IPS-15b (cell line): ENCODE measurements at regions not wholly inside any gene's neighbourhood (a gene's known extent, or its start where the extent isn't known, plus 50 kb on each side); places are given as distances from the start of the nearest gene placed in this dataset.

Source experiments
- H3K27me3 ChIP-seq: one replicate; pipeline ENCODE4 v1.6.1; 2013; ENCODE audit warnings: low read length; ENCODE audit not compliant: control insufficient read depth, insufficient read depth
- H3K36me3 ChIP-seq: one replicate; pipeline ENCODE4 v1.6.1; 2013; ENCODE audit warnings: low read length; ENCODE audit not compliant: control insufficient read depth, insufficient read depth
- H3K4me1 ChIP-seq: one replicate; pipeline ENCODE4 v1.6.1; 2013; ENCODE audit warnings: mild to moderate bottlenecking, low read length; ENCODE audit not compliant: control insufficient read depth, insufficient read depth
- H3K4me3 ChIP-seq: one replicate; pipeline ENCODE4 v1.5.1; 2013; ENCODE audit warnings: low read depth, low read length
- H3K9ac ChIP-seq: one replicate; pipeline ENCODE4 v1.6.1; 2013; ENCODE audit warnings: low read depth, mild to moderate bottlenecking, low read length
- H3K9me3 ChIP-seq: one replicate; pipeline ENCODE4 v1.6.1; 2013; ENCODE audit warnings: mild to moderate bottlenecking, low read length; ENCODE audit not compliant: control insufficient read depth, insufficient read depth

DNA sequence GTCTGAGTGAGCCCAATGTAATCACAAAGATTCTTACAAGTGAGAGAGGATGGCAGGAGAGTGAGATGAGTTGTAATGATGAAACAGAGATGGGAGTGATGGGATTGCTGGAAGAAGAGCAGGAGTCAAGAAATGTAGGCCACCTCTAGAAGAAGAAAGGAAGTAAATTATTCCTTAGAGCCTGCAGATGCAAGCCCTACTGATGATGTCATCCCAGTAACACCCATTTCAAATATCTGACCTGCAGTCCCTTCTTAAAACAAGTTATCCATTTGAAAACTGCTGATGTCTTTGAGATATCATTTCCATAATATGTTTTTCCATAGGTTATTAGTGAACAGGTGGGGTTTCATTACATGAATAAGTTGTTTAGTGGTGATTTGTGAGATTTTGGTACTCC is 888.0 kb upstream of the SLC39A10 start:
- H3K4me3 ChIP-seq = no peak overlapping the region
- H3K27me3 ChIP-seq = no peaks in the 10 kb centered on the region
- H3K9ac ChIP-seq = no peak overlapping the region
- H3K9me3 ChIP-seq = no peaks in the 10 kb centered on the region
- H3K4me1 ChIP-seq = no peaks in the 10 kb centered on the region
- no peaks in the 10 kb centered on the region for H3K36me3 ChIP-seq

DNA sequence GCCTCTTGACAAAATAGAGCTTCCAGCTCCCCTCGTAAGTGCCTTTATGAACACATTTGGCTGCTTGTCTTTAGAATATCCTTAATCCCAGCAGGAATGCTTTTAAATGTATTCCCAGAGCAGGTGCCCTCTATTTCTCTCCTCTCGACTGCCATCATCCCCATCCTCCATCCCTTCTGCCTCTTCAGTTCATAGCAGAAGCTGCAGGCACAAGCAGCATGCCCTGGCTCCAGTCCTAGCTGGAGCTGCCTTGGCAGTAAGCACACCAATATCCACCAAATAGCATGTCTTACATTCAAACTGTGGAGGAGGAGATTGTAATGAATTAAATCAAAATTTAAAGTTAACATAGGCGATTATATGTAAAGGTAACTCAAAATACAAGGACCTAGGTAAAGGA is 891.3 kb upstream of the SLC39A10 start:
- no peaks in the 10 kb centered on the region for H3K4me1 ChIP-seq
- no peaks in the 10 kb centered on the region for H3K9me3 ChIP-seq
- H3K4me3 ChIP-seq = no peak overlapping the region

DNA sequence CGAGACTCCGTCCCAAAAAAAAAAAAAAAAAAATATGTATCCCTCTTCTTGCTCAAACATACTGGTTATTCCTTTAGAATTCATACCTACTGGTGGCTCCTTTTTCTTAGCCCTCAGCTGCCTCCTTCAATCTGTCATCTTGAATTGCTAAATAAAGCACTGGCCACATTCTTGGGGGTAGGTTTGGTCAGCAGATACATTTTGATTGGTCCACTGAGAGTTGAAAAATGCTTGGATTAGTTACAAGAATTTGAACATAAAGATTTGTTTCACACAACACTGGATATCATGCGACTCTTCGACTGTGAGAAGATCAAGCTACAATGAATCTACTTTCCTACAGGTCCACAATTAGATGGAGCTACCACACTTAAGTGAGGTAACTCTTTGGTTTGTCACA is 906.1 kb upstream of the SLC39A10 start:
- Histone ChIP-seq H3K36me3 (no peaks in the 10 kb centered on the region), H3K27me3 (no peaks in the 10 kb centered on the region), H3K4me1 (no peaks in the 10 kb centered on the region), H3K9me3 (no peaks in the 10 kb centered on the region), H3K4me3 (no peak overlapping the region), H3K9ac (no peak overlapping the region)

More for the DNA sequence above, 891.3 kb upstream of the SLC39A10 start:
- Histone ChIP-seq H3K27me3 (no peaks in the 10 kb centered on the region), H3K9ac (no peak overlapping the region), H3K36me3 (no peaks in the 10 kb centered on the region)

DNA sequence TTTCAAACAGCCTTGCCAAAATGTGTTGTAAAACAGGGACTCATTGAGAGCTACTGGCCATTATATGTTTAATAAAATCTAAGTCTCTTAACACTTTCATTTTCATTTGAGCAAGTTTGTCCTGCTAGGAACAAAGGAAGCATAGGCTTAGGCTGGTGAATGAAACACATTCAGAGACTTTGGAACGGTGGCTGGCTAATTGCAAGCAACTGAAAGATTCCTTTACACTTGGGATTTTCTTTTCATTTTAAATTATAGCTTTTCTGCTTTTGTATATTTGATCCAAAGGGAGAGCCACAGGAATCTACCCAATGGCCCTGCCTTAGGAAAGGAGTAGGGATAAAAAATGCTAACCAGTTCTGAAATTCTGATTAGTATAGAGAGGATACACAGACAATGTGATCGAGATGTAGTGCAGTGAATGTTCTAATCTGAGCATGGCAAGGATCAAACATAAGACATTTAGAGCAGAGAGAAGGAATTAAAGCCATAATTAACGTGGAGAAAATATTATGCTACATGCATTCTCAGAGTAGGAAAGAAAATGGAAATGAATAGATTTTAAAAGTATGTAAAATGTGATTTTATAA is 911.4 kb upstream of the SLC39A10 start:
- Histone ChIP-seq H3K27me3 (no peaks in the 10 kb centered on the region), H3K9me3 (no peaks in the 10 kb centered on the region), H3K4me3 (no peak overlapping the region), H3K36me3 (no peaks in the 10 kb centered on the region), H3K9ac (no peak overlapping the region), H3K4me1 (peaks cover 3% of the 10 kb centered on the region)

DNA sequence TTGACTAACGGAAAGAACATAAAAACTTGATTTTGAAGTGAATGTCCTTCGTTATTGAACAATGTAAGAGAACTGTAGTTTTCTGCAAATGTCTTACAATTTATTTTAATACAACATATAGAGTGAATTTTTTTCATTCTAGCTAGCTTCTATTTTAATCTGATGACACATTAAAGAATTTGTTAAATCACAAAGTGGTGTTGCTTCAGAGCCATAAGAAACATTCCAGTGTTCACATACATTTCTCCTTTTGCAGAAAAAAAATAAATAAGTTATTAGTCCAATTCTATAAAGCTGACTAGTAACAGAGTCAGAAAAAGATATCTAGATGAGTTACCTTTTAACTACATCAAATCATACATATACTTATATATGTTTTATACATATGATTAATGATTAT is 914.3 kb upstream of the SLC39A10 start:
- Histone ChIP-seq H3K27me3 (no peaks in the 10 kb centered on the region), H3K9me3 (no peaks in the 10 kb centered on the region), H3K4me1 (peaks cover 3% of the 10 kb centered on the region)

DNA sequence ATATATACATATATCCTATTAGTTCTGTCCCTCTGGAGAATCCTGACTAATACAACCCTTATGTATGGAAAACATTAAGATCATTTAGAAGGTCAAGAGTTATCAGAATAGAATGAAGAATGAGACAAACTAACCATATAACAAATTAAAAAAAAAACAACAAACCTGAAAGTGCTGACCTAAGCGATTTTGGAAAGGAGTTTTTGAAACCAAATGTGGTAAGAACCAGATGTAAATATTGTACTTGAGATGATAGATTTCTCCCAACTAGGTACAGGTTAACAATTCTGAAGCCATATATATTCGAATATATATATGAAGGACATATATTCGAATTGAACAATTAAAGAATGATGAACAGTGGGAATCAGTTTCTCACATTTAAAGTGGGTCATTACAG is 917.8 kb upstream of the SLC39A10 start:
- no peaks in the 10 kb centered on the region for H3K4me1 ChIP-seq
- no peaks in the 10 kb centered on the region for H3K36me3 ChIP-seq
- H3K4me3 ChIP-seq = no peak overlapping the region
- no peaks in the 10 kb centered on the region for H3K9me3 ChIP-seq
- H3K27me3 ChIP-seq = no peaks in the 10 kb centered on the region
- H3K9ac ChIP-seq = no peak overlapping the region

More for the DNA sequence above, 914.3 kb upstream of the SLC39A10 start:
- Histone ChIP-seq H3K36me3 (no peaks in the 10 kb centered on the region), H3K4me3 (no peak overlapping the region), H3K9ac (no peak overlapping the region)

DNA sequence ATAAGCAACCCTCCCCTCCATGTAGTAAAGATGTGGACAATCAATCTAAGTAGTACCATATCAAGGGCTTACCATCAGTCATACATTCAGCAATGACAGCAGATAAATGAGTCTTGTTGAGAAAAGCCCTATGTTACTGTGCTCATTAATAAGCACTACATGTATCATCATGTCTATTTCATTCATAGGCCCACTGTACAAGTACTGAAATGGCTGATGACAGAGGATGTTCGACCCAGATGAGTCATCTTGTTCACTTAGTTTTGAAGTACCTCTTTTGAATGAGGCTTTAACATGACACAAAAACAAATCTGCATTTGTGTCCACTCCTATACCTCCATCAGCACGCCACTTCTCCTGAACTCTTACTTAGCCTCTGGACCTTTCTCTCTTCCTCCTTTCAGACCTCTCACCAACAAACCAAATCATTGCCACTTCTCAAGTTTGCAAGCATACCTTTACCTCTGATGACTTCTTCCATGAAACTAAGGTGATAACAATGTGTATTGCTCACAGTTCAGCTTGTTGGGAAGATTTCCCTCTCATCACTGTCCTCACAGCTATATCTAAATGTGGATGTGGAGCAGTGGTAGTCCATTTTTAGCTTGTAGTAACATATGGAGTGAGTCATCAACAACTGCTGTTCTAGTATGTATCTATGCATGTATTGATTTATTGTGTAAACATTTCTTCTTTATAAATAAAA is 921.0 kb upstream of the SLC39A10 start:
- H3K27me3 ChIP-seq = no peaks in the 10 kb centered on the region
- H3K9ac ChIP-seq = no peak overlapping the region
- H3K9me3 ChIP-seq = no peaks in the 10 kb centered on the region
- no peaks in the 10 kb centered on the region for H3K36me3 ChIP-seq
- H3K4me3 ChIP-seq = no peak overlapping the region
- H3K4me1 ChIP-seq = no peaks in the 10 kb centered on the region

DNA sequence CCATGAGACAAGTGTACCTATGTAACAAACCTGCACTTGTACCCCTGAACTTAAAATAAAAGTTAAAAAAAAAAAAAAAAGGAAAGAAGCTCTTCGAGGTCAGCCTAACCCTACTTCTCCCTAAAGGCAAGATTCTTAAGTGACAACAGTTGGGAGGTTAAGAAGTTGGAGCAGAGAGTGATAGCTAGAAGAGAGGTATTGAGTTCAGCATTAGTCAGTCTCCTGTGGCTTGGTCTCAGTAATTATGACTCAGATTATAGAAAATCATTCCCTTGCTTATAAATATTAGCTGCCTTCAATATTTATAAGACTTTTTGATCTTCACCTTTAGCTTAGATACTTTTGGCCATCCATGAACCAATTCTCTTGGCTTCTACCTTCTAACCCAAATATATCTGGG is 926.8 kb upstream of the SLC39A10 start:
- Histone ChIP-seq H3K4me1 (no peaks in the 10 kb centered on the region), H3K27me3 (no peaks in the 10 kb centered on the region), H3K4me3 (no peak overlapping the region), H3K9ac (no peak overlapping the region), H3K9me3 (no peaks in the 10 kb centered on the region), H3K36me3 (no peaks in the 10 kb centered on the region)

DNA sequence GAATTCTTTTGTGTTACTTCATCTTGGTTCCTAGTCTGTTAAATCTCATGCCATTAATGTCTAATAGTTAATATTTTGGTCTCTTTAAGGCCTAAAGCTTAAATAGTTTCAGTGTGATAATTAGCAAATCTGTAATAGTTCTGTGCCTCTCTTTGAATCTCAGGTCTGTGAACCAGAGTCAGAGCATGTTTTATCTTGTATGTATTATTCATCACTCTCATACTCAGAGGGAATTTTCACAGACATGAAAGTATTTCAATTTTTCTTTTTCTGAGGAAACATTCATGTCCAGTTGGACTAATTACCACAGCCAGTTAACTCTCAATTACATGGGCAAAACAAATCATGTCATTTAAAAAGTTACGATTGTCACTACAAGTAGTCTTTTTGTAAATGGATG is 931.9 kb upstream of the SLC39A10 start:
- H3K4me1 ChIP-seq = no peaks in the 10 kb centered on the region
- H3K9ac ChIP-seq = no peak overlapping the region
- H3K27me3 ChIP-seq = no peaks in the 10 kb centered on the region
- no peak overlapping the region for H3K4me3 ChIP-seq
- H3K9me3 ChIP-seq = no peaks in the 10 kb centered on the region
- no peaks in the 10 kb centered on the region for H3K36me3 ChIP-seq

DNA sequence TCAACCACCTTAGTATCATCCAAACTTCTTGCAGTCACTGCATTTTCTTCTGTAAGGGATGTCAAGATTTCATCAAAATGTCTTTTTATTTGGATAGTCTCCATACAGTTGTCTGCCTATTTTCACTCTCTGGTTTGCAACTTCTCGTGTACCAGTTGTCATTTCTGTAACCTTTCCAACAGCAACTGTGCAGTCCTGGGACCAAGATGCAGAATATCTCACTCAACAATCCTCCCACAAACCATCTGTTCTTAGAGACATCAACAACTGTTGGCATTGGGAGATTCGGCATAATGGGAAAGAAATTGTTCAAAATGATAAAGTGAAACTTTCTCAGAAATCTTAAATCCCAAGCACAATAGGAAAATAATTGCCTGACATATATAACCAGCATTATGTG is 933.6 kb upstream of the SLC39A10 start:
- Histone ChIP-seq H3K9me3 (no peaks in the 10 kb centered on the region), H3K27me3 (no peaks in the 10 kb centered on the region), H3K36me3 (no peaks in the 10 kb centered on the region), H3K9ac (no peak overlapping the region), H3K4me3 (no peak overlapping the region), H3K4me1 (no peaks in the 10 kb centered on the region)

DNA sequence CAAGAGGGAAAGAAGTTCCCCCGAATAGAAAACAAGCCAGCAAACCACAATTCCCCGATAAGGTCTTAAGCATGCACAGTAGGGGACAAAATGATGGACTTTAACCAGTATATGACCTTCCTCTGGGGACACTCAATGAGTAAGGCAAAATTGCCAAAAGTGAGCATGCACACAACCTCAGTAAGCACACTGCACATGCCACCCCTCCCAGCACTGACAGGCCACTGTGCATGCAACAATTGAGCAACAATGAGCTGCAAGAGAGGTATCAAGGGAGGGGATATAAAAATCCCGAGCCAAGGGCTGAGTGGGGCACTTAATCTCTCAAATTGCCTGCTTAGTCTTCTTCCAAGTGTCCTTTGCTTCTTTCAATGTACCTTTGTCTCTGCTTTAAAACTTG is 935.8 kb upstream of the SLC39A10 start:
- Histone ChIP-seq H3K9me3 (no peaks in the 10 kb centered on the region), H3K9ac (no peak overlapping the region), H3K4me3 (no peak overlapping the region), H3K4me1 (no peaks in the 10 kb centered on the region), H3K36me3 (no peaks in the 10 kb centered on the region), H3K27me3 (no peaks in the 10 kb centered on the region)

DNA sequence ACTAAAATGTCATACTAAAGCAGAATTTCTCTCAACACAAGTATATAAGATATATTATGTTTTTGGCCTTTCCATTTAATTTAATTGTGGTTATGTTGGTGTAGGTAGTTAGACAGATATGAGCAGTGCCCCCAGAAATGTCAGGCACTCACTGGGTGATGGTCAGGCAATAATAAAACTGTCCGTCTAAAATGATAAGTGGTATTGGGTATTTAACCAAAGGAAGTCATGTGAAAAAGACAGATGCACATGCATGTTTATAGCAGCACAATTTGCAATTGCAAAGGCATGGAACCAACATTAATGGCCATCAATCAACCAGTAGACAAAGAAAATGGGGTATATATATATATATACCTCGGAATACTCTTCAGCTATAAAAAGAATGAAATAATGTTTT is 936.6 kb upstream of the SLC39A10 start:
- Histone ChIP-seq H3K4me1 (no peaks in the 10 kb centered on the region), H3K9ac (no peak overlapping the region), H3K36me3 (no peaks in the 10 kb centered on the region), H3K4me3 (no peak overlapping the region), H3K9me3 (no peaks in the 10 kb centered on the region), H3K27me3 (no peaks in the 10 kb centered on the region)
